ENCODE measurements at regions not wholly inside any gene's neighbourhood (a gene's known extent, or its start where the extent isn't known, plus 50 kb on each side); places are given as distances from the start of the nearest gene placed in this dataset.

- TF ChIP-seq EP300 (IDR thresholded peaks at IDR 0.05) (no peak), POLR2AphosphoS5 (IDR thresholded peaks at IDR 0.05) (no peak)
- Histone ChIP-seq H3K27me3 (no peaks in the 10 kb centered on the region), H3K4me3 (no peak overlapping the region), H3K27ac (replicated peaks in 1 of 4) (peak overlapping the region in 2 of 4 donors; percentile 36 to 50), H3K9me3 (no peaks in the 10 kb centered on the region), H3K36me3 (no peaks in the 10 kb centered on the region), H3K4me1 (no peaks in the 10 kb centered on the region)
- no peak for DNase-seq (ENCODE audit: extremely low spot score)
- 77% methylated on average over 5 of the region's 5 CpGs for WGBS
- intact Hi-C loops (cut with DNase I) = no loop called here
Observed at GRCh38 chr4:26150948-26151347, 169.9 kb upstream of the RBPJ start.

- 66% methylated on average over 7 of the region's 7 CpGs for WGBS
- no peak for DNase-seq (ENCODE audit: extremely low spot score)
- no peaks in the 10 kb centered on the region for H3K27me3 ChIP-seq
- H3K4me1 ChIP-seq = no peaks in the 10 kb centered on the region
- H3K4me3 ChIP-seq = no peak overlapping the region
- TF ChIP-seq POLR2A (IDR thresholded peaks at IDR 0.05; ENCODE audit: low read depth) (no peak), EP300 (IDR thresholded peaks at IDR 0.05) (no peak), POLR2AphosphoS5 (IDR thresholded peaks at IDR 0.05) (no peak), CTCF (IDR thresholded peaks at IDR 0.05) (no peak)
- H3K36me3 ChIP-seq = no peaks in the 10 kb centered on the region
- intact Hi-C loops (cut with DNase I) = no loop called here
- no peaks in the 10 kb centered on the region for H3K9me3 ChIP-seq
- H3K27ac ChIP-seq (replicated peaks in 1 of 4) = peak overlapping the region in 2 of 4 donors; percentile 36 to 50
Observed at GRCh38 chr4:26151615-26152014, 169.2 kb upstream of the RBPJ start.

GRCh38 chr4:26152056-26152455 lies 168.8 kb upstream of the RBPJ start:
- H3K27ac ChIP-seq (replicated peaks in 1 of 4) = no peak overlapping the region
- no peaks in the 10 kb centered on the region for H3K36me3 ChIP-seq
- WGBS = 62% methylated on average over 6 of the region's 6 CpGs
- intact Hi-C loops (cut with DNase I) = no loop called here
- no peaks in the 10 kb centered on the region for H3K9me3 ChIP-seq
- no peak overlapping the region for H3K4me3 ChIP-seq
- TF ChIP-seq EP300 (IDR thresholded peaks at IDR 0.05) (no peak), CTCF (IDR thresholded peaks at IDR 0.05) (no peak), POLR2A (IDR thresholded peaks at IDR 0.05; ENCODE audit: low read depth) (no peak), POLR2AphosphoS5 (IDR thresholded peaks at IDR 0.05) (no peak)
- no peaks in the 10 kb centered on the region for H3K27me3 ChIP-seq
- DNase-seq (ENCODE audit: extremely low spot score) = no peak
- no peaks in the 10 kb centered on the region for H3K4me1 ChIP-seq

GRCh38 chr4:26157541-26157940 lies 163.3 kb upstream of the RBPJ start:
- Histone ChIP-seq H3K27me3 (no peaks in the 10 kb centered on the region), H3K4me1 (no peaks in the 10 kb centered on the region), H3K4me3 (no peak overlapping the region), H3K36me3 (no peaks in the 10 kb centered on the region), H3K9me3 (no peaks in the 10 kb centered on the region), H3K27ac (replicated peaks in 1 of 4) (no peak overlapping the region)
- no peak for TF ChIP-seq POLR2AphosphoS5 (IDR thresholded peaks at IDR 0.05)
- TF ChIP-seq CTCF (IDR thresholded peaks at IDR 0.05) = no peak
- no peak for TF ChIP-seq POLR2A (IDR thresholded peaks at IDR 0.05; ENCODE audit: low read depth)
- no peak for TF ChIP-seq EP300 (IDR thresholded peaks at IDR 0.05)
- intact Hi-C loops (cut with DNase I) = no loop called here
- DNase-seq (ENCODE audit: extremely low spot score) = no peak

GRCh38 chr4:26160591-26160990 lies 160.2 kb upstream of the RBPJ start:
- H3K27me3 ChIP-seq = no peaks in the 10 kb centered on the region
- 95% methylated on average over 3 of the region's 3 CpGs for WGBS
- H3K36me3 ChIP-seq = no peaks in the 10 kb centered on the region
- H3K4me3 ChIP-seq = no peak overlapping the region
- no peak for DNase-seq (ENCODE audit: extremely low spot score)
- no peaks in the 10 kb centered on the region for H3K9me3 ChIP-seq
- H3K27ac ChIP-seq (replicated peaks in 1 of 4) = no peak overlapping the region
- no peak for TF ChIP-seq POLR2A (IDR thresholded peaks at IDR 0.05; ENCODE audit: low read depth)
- TF ChIP-seq POLR2AphosphoS5 (IDR thresholded peaks at IDR 0.05) = no peak
- TF ChIP-seq EP300 (IDR thresholded peaks at IDR 0.05) = no peak
- TF ChIP-seq CTCF (IDR thresholded peaks at IDR 0.05) = no peak
- intact Hi-C loops (cut with DNase I) = no loop called here
- H3K4me1 ChIP-seq = no peaks in the 10 kb centered on the region

Measured in esophagus muscularis mucosa (tissue), 4 donors.